Brain microvascular endothelial cell (primary cell): ENCODE measurements at regions not wholly inside any gene's neighbourhood (a gene's known extent, or its start where the extent isn't known, plus 50 kb on each side); places are given as distances from the start of the nearest gene placed in this dataset.

Experiments used
- DNase-seq: peaks from one replicate; pipeline ENCODE4 v3.0.0-alpha.2; 2020
- H3K27ac ChIP-seq: fragments of 250-450 bp; sonication (Bioruptor Pico); 2 replicates; pipeline ENCODE4 v1.5.1; 2020; ENCODE audit warnings: mild to moderate bottlenecking, moderate library complexity
- H3K27me3 ChIP-seq: fragments of 250-450 bp; sonication (Bioruptor Pico); replicated peaks from 2 replicates; pipeline ENCODE4 v1.5.1; 2020; ENCODE audit warnings: mild to moderate bottlenecking
- H3K36me3 ChIP-seq: fragments of 250-450 bp; sonication (Bioruptor Pico); replicated peaks from 2 replicates; pipeline ENCODE4 v1.5.1; 2020; ENCODE audit warnings: mild to moderate bottlenecking
- H3K4me3 ChIP-seq: 2 replicates; pipeline ENCODE4 v1.5.1; 2011; ENCODE audit warnings: low read depth, mild to moderate bottlenecking, control low read depth, low read length, moderate library complexity
- CTCF ChIP-seq: IDR thresholded peaks from 2 replicates; pipeline ENCODE4 v1.5.1; 2011; ENCODE audit warnings: low read depth, mild to moderate bottlenecking, moderate library complexity, low read length, control low read depth, inconsistent platforms; ENCODE audit errors: missing control alignments
- in situ Hi-C: cut with HindIII; loops from 2 replicates; pipeline ENCODE4 v1.10.0; 2017; ENCODE audit warnings: low sequenced_read_pairs, low pct_ligation_motif_present

- in situ Hi-C loops: no loop called here
- no peaks in the 10 kb centered on the region for H3K36me3 ChIP-seq
- no peak overlapping the region for H3K4me3 ChIP-seq
- peak; percentile 45 for DNase-seq
- no peak for TF ChIP-seq CTCF
- no peaks in the 10 kb centered on the region for H3K27me3 ChIP-seq
- H3K27ac ChIP-seq: no peak overlapping the region
Observed at GRCh38 chr6:128827675-128828464, 55.1 kb upstream of the LAMA2 start.

GRCh38 chr6:128826606-128827005, 56.3 kb upstream of the LAMA2 start:
- in situ Hi-C loops: no loop called here
- no peak for DNase-seq
- Histone ChIP-seq H3K4me3 (no peak overlapping the region), H3K36me3 (no peaks in the 10 kb centered on the region), H3K27me3 (no peaks in the 10 kb centered on the region), H3K27ac (no peak overlapping the region)
- TF ChIP-seq CTCF: no peak

GRCh38 chr6:128822271-128822670, 60.7 kb upstream of the LAMA2 start:
- H3K4me3 ChIP-seq: no peak overlapping the region
- no peaks in the 10 kb centered on the region for H3K36me3 ChIP-seq
- H3K27ac ChIP-seq: no peak overlapping the region
- H3K27me3 ChIP-seq: no peaks in the 10 kb centered on the region
- in situ Hi-C loops: no loop called here
- no peak for TF ChIP-seq CTCF
- peak; percentile 21 for DNase-seq

- in situ Hi-C loops: no loop called here
- no peak overlapping the region for H3K4me3 ChIP-seq
- no peak overlapping the region for H3K27ac ChIP-seq
- DNase-seq: no peak
- H3K27me3 ChIP-seq: no peaks in the 10 kb centered on the region
- no peak for TF ChIP-seq CTCF
- H3K36me3 ChIP-seq: no peaks in the 10 kb centered on the region
Observed at GRCh38 chr6:128821116-128821515, 61.8 kb upstream of the LAMA2 start.

- no peak overlapping the region for H3K27ac ChIP-seq
- no peaks in the 10 kb centered on the region for H3K36me3 ChIP-seq
- TF ChIP-seq CTCF: no peak
- in situ Hi-C loops: no loop called here
- DNase-seq: no peak
- H3K27me3 ChIP-seq: no peaks in the 10 kb centered on the region
- no peak overlapping the region for H3K4me3 ChIP-seq
Observed at GRCh38 chr6:128808856-128809255, 74.1 kb upstream of the LAMA2 start.

- no peaks in the 10 kb centered on the region for H3K27me3 ChIP-seq
- no peak overlapping the region for H3K4me3 ChIP-seq
- DNase-seq: no peak
- no peak overlapping the region for H3K27ac ChIP-seq
- peak; percentile 38 for TF ChIP-seq CTCF
- in situ Hi-C loops: no loop called here
- no peaks in the 10 kb centered on the region for H3K36me3 ChIP-seq
Observed at GRCh38 chr6:128807577-128807976, 75.4 kb upstream of the LAMA2 start.
